ENCODE measurements at regions not wholly inside any gene's neighbourhood (a gene's known extent, or its start where the extent isn't known, plus 50 kb on each side); places are given as distances from the start of the nearest gene placed in this dataset.

DNA sequence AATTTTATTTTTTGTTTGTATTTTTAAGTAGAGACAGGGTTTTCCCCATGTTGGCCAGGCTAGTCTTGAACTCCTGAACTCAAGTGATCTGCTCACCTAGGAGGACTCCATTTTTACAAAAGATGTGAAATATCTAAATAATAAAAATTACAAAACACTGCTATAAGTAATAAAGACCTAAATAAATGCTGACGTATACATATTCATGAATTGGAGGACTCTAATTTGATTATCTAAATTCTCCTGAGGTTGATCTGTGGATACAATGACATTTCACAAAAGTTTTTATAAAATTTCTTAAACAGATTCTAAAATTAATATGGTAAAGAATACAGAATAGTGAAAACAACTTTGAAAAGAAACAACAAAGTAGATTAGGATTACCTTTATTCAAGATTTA, 1224.0 kb downstream of the SLC16A7 start:
- TF ChIP-seq, protein P1, sequence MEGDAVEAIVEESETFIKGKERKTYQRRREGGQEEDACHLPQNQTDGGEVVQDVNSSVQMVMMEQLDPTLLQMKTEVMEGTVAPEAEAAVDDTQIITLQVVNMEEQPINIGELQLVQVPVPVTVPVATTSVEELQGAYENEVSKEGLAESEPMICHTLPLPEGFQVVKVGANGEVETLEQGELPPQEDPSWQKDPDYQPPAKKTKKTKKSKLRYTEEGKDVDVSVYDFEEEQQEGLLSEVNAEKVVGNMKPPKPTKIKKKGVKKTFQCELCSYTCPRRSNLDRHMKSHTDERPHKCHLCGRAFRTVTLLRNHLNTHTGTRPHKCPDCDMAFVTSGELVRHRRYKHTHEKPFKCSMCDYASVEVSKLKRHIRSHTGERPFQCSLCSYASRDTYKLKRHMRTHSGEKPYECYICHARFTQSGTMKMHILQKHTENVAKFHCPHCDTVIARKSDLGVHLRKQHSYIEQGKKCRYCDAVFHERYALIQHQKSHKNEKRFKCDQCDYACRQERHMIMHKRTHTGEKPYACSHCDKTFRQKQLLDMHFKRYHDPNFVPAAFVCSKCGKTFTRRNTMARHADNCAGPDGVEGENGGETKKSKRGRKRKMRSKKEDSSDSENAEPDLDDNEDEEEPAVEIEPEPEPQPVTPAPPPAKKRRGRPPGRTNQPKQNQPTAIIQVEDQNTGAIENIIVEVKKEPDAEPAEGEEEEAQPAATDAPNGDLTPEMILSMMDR (IDR thresholded peaks at IDR 0.05; ENCODE audit: insufficient read depth, low read length, poor library complexity, severe bottlenecking), result no peak
- TF ChIP-seq EZH2phosphoT487 (conservative IDR thresholded peaks at IDR 0.05; ENCODE audit: low read length), result no peak
